Jurkat, Clone E6-1 (cell line): ENCODE measurements at regions not wholly inside any gene's neighbourhood (a gene's known extent, or its start where the extent isn't known, plus 50 kb on each side); places are given as distances from the start of the nearest gene placed in this dataset.

ENCODE experiments used
- DNase-seq: peaks from one replicate; pipeline ENCODE4 v3.0.0-alpha.2; 2011; ENCODE audit warnings: low read depth, low spot score
- H3K4me3 ChIP-seq: 2 replicates; pipeline ENCODE4 v1.5.1; 2011; ENCODE audit warnings: mild to moderate bottlenecking, low read length, control low read depth, moderate library complexity

DNA sequence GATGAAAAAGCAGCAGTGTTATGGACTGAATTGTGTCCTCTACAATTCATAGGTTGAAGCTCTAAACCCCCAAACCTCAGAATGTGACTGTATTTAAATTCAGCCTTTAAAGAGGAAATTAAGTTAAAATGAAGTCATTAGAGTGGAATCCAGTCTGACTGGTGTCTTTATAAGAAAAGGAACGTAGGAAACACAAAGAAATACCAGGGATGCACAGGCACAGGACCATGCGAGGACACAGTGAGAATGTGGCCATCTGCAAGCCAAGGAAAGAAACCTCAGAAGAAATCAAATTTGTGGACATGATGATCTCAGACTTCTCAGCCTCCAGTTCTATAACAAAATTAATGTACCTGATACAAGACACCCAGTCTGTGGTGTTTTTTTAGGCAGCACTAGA is 971.2 kb upstream of the CDH9 start:
- H3K4me3 ChIP-seq: no peak overlapping the region

GRCh38 chr5:27996665-27997064 is 958.3 kb upstream of the CDH9 start:
- no peak overlapping the region for H3K4me3 ChIP-seq
- no peak for DNase-seq

More for the DNA sequence above, 971.2 kb upstream of the CDH9 start:
- DNase-seq: no peak

DNA sequence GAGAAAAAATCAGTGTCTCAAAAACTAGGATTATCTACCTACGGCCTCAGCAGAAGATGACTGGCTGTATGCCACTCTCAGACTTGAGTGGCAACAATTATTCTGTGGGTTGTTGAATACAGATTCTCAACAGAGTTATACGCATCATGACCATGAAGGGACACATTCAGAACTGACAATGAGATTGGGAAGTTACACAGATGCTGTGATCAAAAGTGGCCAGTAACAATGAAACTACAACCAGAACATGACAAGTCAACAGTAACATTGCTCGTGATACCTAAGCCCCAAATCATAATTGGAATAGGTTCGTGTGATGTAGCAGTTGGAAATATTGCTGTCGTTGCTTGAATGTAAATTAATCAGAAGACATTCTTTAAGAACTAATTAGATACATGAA is 957.5 kb upstream of the CDH9 start:
- no peak for DNase-seq
- no peak overlapping the region for H3K4me3 ChIP-seq

DNA sequence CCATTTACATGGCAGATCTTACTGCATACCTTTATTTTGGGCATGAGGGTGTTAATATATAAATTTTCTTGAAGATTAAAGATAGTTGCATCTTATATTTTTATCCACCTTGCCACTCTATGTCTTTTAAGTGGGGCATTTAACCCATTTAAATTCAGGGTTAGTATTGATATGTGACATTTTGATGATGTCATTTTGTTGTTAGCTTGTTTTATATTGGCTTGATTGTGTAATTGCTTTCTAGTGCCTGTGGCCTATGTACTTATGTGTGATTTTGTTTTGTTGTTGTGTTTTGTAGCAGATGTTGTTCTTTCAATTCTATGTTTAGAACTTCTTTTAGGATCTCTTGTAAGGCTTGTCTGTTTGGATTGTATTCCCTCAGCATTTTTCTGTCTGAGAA is 939.9 kb upstream of the CDH9 start:
- no peak for DNase-seq

GRCh38 chr5:27969157-27969556 is 930.8 kb upstream of the CDH9 start:
- no peak for DNase-seq

More for the DNA sequence above, 939.9 kb upstream of the CDH9 start:
- no peak overlapping the region for H3K4me3 ChIP-seq

DNA sequence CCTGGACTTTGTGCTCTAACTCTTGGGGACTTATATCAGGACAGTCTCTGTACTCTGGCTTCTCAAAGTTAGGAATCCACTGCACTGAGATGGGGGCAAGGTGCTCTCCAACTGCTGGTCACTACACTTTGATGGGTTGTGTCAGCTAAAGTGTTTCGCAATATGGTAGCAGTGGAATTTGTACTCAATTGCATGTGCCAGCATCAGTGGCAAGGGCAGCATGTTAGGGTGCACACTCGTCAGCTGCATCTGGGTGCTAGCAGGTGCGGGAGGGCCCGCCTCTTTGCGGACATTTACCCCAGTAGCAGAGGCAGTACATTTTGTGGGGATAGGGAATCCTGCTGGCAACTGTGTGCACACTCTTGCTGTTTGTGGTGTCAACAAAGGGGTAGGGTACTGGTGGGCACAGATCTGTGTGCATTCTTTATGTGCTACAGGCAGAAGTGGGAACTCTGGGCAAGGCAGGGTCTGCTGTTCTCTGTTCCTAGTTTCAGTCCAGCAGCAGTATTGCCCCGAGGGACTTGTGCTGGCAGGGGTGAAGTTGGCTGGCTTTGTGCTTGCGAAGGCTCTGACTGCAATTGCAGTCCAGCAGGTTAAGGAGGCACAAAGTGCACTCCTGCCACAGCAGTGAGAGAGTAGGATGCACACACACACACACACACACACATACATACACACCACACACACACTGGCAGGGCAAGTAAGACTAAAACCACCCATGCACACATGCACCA is 924.8 kb upstream of the CDH9 start:
- DNase-seq: no peak
- no peak overlapping the region for H3K4me3 ChIP-seq

More at GRCh38 chr5:27969157-27969556, 930.8 kb upstream of the CDH9 start:
- H3K4me3 ChIP-seq: no peak overlapping the region

DNA sequence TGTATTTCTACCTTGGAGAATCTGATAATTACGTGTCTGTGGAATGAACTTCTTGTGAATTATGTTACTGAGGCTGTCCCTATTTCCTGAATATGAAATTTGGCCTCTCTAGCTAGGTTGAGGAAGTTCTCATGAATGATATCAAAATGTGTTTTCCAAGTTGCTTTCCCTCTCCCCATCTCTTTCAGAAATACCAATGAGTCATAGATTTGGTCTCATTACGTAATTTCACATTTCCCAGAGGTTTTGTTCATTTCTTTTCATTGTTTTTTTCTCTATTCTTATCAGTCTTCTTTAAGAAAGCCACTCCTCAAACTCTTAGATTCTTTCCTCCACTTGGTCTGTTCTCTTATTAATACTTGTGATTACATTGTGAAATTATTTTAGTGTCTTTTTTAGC is 923.8 kb upstream of the CDH9 start:
- no peak for DNase-seq
- no peak overlapping the region for H3K4me3 ChIP-seq

GRCh38 chr5:27947088-27947487 is 908.7 kb upstream of the CDH9 start:
- no peak for DNase-seq
- H3K4me3 ChIP-seq: no peak overlapping the region

DNA sequence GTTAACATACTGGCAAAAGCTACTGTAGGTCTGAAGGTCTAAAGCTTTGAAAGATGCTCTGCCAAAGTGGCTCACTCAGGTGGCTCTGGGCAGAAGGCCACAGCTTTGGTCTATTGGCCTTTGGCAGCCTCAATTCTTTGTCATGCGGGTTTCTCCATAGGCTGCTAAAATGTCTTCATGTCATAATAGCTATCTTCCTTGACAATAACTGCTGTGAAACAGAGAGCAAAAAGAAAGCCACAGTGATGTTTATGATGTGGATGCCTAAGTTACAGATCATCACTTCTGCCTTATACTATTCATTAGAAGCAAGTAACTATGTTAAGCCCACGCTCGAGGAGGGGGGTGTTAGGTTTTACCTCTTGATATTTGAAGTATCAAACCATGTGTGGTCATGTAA is 906.1 kb upstream of the CDH9 start:
- H3K4me3 ChIP-seq: no peak overlapping the region
- DNase-seq: no peak

DNA sequence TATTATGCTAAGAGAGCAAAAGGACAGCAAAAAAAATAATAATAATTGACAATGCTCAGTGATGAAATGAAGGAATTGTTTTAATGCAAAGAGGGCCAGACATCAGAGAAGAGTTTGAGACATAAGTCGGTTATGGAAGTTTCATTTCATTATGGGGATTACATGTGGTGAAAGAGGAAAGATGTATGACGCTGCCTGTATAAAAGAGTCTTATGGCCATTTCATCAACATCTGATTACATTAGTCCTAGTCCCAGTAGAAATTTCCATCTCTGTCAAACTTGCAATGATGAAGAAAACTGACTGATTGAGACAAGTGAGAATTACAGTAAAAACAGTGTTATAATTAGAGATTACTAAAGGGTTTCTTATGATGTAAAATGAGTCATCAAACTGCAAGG is 900.6 kb upstream of the CDH9 start:
- H3K4me3 ChIP-seq: no peak overlapping the region
- DNase-seq: no peak

DNA sequence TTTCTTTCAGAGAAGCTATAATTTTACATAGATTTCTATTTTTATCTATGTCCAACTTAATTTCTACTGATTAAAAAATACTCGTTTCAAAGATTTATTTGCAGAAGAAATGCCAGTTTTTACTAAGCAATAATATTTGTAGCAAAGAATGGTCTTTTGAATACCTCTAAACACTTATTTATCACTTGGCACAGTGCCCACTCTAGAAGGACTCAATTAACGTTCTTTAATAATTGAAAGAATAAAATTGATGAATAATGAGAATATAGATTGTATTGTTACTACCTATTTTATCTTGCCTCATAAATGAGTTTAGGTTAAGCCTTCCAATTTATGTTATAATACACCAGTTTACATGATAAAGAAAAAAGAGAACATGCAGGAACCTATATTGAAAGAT is 889.7 kb upstream of the CDH9 start:
- H3K4me3 ChIP-seq: no peak overlapping the region
- DNase-seq: no peak

- no peak for DNase-seq
- no peak overlapping the region for H3K4me3 ChIP-seq
These were observed 872.8 kb upstream of the CDH9 start for GRCh38 chr5:27911216-27911615.

- DNase-seq: no peak
- H3K4me3 ChIP-seq: no peak overlapping the region
These were observed 870.0 kb upstream of the CDH9 start for GRCh38 chr5:27908341-27908740.

DNA sequence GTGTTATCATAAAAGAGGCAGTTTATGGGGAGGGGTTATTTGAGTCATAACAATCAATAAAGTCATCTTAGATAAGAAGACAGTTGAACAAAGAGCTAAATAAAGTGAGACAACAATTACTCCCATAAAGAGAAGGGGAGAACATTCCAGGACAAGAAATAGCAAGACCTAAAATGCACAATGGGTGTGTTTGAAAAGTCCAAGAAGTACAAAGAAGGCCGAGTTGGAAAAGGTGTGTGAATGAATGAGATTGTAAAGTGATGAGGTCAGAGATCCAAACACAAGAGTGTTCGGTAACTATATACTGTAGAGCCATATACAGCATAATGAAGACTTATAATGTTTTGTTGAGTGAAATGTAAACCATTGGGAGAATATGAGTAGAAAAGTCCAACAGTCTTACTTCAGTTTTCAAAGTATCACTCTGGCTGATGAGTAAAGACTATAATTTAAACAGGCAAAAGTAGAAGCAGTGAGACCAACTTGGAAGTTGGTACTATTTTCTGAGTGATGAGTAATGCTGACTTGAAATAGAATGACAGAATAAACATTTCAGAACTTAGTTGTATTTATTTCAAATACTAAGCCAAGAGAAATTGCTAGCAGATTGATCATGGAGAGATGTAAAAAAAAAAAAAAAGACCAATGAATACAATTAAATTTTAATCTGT is 868.7 kb upstream of the CDH9 start:
- no peak overlapping the region for H3K4me3 ChIP-seq
- no peak for DNase-seq

GRCh38 chr5:27906481-27906880 is 868.1 kb upstream of the CDH9 start:
- no peak for DNase-seq

DNA sequence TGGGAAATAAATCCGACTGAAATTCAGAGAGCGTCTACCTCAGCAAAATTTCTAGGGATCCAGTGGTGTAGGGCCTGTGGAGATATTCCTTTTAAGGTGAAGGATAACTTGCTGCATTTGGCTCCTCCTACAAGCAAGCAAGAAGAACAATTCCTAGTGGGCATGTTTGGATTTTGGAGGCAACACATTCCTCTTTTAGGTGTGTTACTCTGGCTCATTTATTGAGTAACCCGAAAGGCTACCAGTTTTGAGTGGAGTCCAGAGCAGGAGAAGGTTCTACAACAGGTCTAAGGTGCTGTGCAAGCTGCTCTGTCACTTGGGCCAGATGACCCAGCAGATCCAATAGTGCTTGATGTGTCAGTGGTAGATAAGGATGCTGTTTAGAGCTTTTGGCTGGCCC is 862.4 kb upstream of the CDH9 start:
- no peak for DNase-seq
- no peak overlapping the region for H3K4me3 ChIP-seq

More at GRCh38 chr5:27906481-27906880, 868.1 kb upstream of the CDH9 start:
- no peak overlapping the region for H3K4me3 ChIP-seq

DNA sequence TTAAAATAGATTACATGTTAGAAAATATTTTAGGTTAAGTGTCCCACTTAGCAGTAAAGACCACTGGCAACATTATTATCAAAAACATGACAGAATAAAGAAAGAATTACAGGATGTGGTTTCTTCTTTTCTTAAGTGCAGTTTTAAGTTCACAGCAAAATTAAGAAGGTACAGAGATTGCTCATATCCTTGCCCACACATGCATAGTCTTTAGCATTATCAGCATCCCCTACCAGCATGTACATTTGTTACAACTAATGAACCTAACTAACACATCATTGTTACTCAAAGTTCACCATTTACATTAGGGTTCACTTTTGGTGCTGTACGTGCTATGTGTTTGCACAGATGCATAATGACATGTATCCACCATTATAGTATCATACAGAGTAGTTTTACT is 837.7 kb upstream of the CDH9 start:
- no peak overlapping the region for H3K4me3 ChIP-seq
- DNase-seq: no peak

GRCh38 chr5:27875148-27875547 is 836.8 kb upstream of the CDH9 start:
- DNase-seq: no peak
- H3K4me3 ChIP-seq: no peak overlapping the region

GRCh38 chr5:27868292-27868691 is 829.9 kb upstream of the CDH9 start:
- no peak for DNase-seq
- H3K4me3 ChIP-seq: no peak overlapping the region

- no peak overlapping the region for H3K4me3 ChIP-seq
- DNase-seq: no peak
These were observed 817.1 kb upstream of the CDH9 start for GRCh38 chr5:27855491-27855890.
